ENCODE measurements at regions not wholly inside any gene's neighbourhood (a gene's known extent, or its start where the extent isn't known, plus 50 kb on each side); places are given as distances from the start of the nearest gene placed in this dataset.

DNA sequence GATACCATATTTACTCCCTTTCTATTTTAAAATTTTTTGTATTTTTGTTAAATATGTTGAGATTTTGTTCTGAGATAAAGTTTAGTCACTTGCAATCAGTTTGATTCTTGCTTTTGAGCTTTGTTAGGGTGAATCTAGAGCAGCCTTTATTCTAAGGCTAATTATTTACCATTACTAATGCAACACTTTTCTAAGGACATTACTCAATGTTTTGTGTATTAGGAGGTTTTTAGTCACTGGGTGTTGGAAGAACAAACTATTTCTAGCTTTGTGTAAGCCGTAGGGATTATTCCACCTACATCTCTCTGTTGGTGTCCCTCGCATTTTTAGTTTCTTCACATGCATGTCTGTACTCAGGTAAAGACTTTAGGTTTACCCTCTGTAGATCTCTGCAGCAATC, 379.5 kb upstream of the CD180 start:
- TF ChIP-seq, protein P1, sequence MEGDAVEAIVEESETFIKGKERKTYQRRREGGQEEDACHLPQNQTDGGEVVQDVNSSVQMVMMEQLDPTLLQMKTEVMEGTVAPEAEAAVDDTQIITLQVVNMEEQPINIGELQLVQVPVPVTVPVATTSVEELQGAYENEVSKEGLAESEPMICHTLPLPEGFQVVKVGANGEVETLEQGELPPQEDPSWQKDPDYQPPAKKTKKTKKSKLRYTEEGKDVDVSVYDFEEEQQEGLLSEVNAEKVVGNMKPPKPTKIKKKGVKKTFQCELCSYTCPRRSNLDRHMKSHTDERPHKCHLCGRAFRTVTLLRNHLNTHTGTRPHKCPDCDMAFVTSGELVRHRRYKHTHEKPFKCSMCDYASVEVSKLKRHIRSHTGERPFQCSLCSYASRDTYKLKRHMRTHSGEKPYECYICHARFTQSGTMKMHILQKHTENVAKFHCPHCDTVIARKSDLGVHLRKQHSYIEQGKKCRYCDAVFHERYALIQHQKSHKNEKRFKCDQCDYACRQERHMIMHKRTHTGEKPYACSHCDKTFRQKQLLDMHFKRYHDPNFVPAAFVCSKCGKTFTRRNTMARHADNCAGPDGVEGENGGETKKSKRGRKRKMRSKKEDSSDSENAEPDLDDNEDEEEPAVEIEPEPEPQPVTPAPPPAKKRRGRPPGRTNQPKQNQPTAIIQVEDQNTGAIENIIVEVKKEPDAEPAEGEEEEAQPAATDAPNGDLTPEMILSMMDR (optimal IDR thresholded peaks at IDR 0.05 in 1 of 3, IDR thresholded peaks at IDR 0.05 in 1 of 3, conservative IDR thresholded peaks at IDR 0.05 in 1 of 3; ENCODE audit: extremely low read depth in 1 of 3, insufficient read depth in 2 of 3, low read length in 3 of 3) = no peak
- no peak for TF ChIP-seq EZH2 (IDR thresholded peaks at IDR 0.05; ENCODE audit: low read length)
